Retinal pigment epithelial cell (primary cell): ENCODE measurements at regions not wholly inside any gene's neighbourhood (a gene's known extent, or its start where the extent isn't known, plus 50 kb on each side); places are given as distances from the start of the nearest gene placed in this dataset.

Experiments used
- DNase-seq: peaks from one replicate; pipeline ENCODE4 v3.0.0-alpha.2; 2010; ENCODE audit warnings: low read depth
- H3K4me3 ChIP-seq: 2 replicates; pipeline ENCODE4 v1.5.1; 2011; ENCODE audit warnings: mild to moderate bottlenecking, low read length, control low read depth, moderate library complexity
- TF ChIP-seq, protein P1 (sequence below): conservative IDR thresholded peaks from 2 replicates; pipeline ENCODE4 v1.5.1; 2011; ENCODE audit warnings: low read depth, low read length, control low read depth, inconsistent platforms

DNA sequence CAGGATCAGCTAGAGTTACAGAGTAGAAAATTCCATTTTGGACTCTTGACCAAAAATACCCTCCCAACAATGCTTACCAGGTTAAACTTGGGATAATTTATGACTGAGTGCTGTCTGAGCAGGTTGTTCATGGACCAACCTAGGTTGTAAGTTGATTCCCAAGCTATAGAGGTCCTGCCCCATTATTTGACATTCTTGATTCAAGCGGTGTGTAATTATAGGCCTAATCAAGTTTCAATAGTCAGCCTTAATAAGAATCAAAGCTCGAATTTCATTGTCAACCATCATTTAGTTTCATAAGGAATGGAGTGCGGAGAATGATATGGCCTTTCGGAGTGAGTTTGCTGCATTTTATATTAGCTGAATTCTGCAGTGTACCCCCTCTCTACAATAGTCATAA is 152.8 kb upstream of the FIGN start:
- H3K4me3 ChIP-seq, result no peak overlapping the region
- TF ChIP-seq, protein P1, sequence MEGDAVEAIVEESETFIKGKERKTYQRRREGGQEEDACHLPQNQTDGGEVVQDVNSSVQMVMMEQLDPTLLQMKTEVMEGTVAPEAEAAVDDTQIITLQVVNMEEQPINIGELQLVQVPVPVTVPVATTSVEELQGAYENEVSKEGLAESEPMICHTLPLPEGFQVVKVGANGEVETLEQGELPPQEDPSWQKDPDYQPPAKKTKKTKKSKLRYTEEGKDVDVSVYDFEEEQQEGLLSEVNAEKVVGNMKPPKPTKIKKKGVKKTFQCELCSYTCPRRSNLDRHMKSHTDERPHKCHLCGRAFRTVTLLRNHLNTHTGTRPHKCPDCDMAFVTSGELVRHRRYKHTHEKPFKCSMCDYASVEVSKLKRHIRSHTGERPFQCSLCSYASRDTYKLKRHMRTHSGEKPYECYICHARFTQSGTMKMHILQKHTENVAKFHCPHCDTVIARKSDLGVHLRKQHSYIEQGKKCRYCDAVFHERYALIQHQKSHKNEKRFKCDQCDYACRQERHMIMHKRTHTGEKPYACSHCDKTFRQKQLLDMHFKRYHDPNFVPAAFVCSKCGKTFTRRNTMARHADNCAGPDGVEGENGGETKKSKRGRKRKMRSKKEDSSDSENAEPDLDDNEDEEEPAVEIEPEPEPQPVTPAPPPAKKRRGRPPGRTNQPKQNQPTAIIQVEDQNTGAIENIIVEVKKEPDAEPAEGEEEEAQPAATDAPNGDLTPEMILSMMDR, result no peak
- DNase-seq, result no peak

DNA sequence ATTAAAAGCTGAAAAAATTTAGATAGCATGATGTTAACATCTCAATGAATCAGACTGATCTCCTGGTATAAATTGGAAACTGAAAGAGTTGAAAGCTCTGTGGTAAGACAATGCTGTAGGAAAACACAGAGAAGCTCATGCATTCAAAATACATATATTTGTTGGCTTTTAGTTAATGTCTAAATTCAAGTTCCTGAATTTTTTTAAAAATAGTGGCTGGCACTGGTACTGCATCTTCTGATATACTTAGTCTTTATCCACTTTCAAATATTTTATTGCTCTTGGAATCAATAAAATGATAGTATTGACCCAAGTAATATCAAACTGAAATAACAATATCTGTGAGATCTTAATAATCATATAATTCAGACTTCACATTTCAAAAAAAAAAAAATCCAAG is 151.4 kb upstream of the FIGN start:
- TF ChIP-seq, protein P1, result peak; percentile 12
- no peak for DNase-seq

DNA sequence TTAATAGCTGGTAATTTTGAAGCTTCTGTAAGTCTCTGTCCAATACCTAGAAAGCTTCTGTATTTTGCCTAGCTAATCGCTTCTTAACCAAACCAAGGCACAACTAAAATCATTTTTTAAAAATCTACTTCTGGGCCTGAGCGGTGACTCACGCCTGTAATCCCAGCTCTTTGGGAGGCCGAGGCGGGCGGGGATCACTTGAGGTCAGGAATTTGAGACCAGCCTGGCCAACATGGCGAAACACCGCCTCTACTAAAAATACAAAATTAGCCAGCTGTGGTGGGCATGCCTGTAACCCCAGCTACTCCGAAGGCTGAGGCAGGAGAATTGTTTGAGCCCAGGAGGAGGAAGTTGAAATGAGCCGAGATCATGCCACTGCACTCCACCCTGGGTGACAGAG is 148.6 kb upstream of the FIGN start:
- no peak overlapping the region for H3K4me3 ChIP-seq
- no peak for DNase-seq
- TF ChIP-seq, protein P1, result no peak

More for the DNA sequence above, 151.4 kb upstream of the FIGN start:
- no peak overlapping the region for H3K4me3 ChIP-seq

DNA sequence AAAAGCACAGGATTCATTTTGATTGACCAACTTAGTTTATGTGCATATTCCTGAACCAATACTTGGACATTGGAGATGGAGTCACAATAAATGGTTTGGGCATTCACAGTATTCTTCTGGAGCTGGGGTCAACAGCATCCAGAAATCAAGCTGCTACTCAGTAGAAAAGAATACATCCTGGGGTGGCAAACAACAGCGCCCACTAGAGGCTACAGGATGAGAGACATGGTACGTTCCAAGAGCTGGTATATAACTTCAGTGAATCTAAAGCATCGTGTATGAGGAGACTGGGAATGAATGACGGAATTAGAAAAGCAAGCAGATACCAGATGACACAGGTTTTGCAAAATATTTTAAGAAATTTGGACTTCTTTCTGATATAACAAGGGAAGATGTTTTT is 142.9 kb upstream of the FIGN start:
- H3K4me3 ChIP-seq, result no peak overlapping the region
- TF ChIP-seq, protein P1, result peak; percentile 53
- DNase-seq, result no peak

DNA sequence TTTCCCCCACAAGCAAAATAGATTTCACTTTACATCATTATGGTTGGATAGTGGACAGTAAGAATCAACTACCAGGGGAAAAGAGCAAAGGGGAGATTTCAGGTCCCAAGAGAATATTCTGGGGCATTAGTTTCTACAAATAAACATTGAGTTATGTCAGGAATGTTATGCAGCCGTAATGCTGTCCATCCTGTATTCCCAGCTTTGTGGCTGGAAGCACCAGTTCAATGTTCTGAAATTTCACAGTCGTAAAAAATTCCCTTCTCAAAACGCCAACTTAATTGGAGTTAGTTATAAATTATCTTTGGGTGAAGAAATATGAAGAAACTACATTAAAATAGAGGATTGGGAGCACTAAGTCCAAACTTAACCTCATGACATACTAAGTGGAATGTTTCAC is 141.5 kb upstream of the FIGN start:
- DNase-seq, result peak; percentile 51
- TF ChIP-seq, protein P1, result no peak
- H3K4me3 ChIP-seq, result peak overlapping the region; percentile 12

DNA sequence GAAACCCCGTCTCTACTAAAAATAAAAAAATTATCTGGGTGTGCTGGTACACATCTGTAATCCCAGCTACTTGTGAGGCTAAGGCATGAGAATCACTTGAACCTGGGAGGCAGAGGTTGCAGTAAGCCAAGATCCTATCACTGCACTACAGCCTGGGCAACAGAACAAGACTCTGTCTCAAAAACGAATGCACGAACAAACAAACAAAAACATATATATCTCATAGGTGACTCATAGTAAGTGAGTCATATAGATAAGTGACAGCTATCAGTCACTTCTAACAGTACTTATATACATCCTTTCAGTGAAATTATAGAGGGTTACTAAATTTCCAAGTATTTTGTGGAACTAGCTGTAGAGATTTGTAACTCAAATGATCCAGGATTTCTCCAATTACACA is 127.3 kb upstream of the FIGN start:
- H3K4me3 ChIP-seq, result no peak overlapping the region
- TF ChIP-seq, protein P1, result no peak

DNA sequence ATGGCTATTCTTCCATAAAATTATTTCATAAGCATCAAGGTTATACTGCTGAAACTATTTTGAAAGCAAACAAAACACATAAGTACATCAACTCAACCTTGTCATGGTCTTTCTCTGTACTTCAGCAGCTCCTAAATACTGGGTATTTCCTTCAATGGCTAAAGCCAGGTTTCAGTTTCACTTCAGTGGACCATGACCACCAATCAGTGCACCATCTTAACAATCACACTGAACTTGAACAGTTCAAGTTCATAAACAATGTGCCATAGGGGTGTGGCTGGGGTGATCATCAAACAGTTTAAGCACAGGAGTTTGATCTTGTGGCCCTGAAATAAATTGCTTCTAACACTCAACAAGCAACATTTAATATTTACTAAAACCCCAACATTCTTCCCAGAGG is 124.1 kb upstream of the FIGN start:
- DNase-seq, result no peak
- H3K4me3 ChIP-seq, result no peak overlapping the region
- TF ChIP-seq, protein P1, result no peak

More for the DNA sequence above, 127.3 kb upstream of the FIGN start:
- no peak for DNase-seq
